ENCODE measurements at regions not wholly inside any gene's neighbourhood (a gene's known extent, or its start where the extent isn't known, plus 50 kb on each side); places are given as distances from the start of the nearest gene placed in this dataset.
"Not testable (repeated sequence)": the region's sequence is repeated elsewhere in the genome, so short reads cannot be mapped to it uniquely, and the experiment has no call there.

GRCh38 chr15:35698331-35698730 lies 152.4 kb upstream of the DPH6 start:
- no peak for DNase-seq
- Mint-ChIP-seq H3K27me3 (ENCODE audit: insufficient read depth, unreplicated experiment) (no peaks in the 10 kb centered on the region), H3K36me3 (ENCODE audit: insufficient read depth, unreplicated experiment) (peaks cover 6% of the 10 kb centered on the region), H3K4me3 (ENCODE audit: unreplicated experiment) (peak overlapping the region; percentile 61), H3K27ac (ENCODE audit: unreplicated experiment) (peak overlapping the region; percentile 96), H3K4me1 (ENCODE audit: low read depth, unreplicated experiment) (peaks cover 50% of the 10 kb centered on the region), H3K9me3 (ENCODE audit: unreplicated experiment) (no peaks in the 10 kb centered on the region)
- TSS peak; percentile 65 for BruUV-seq (replicated peaks)
- Histone ChIP-seq H3K4me1 (peaks cover 85% of the 10 kb centered on the region), H3K36me3 (ENCODE audit: control insufficient read depth, insufficient read depth, low read length) (no peaks in the 10 kb centered on the region), H3K4me3 (ENCODE audit: low read depth, low read length) (no peak overlapping the region), H3K9me3 (no peaks in the 10 kb centered on the region), H3K27me3 (replicated peaks; ENCODE audit: control insufficient read depth, insufficient read depth, low read length) (no peaks in the 10 kb centered on the region)
- TF ChIP-seq CTCF (IDR thresholded peaks at IDR 0.05; ENCODE audit: insufficient read depth in 1 of 2, low read depth in 1 of 2, low read length in 1 of 2, severe bottlenecking in 1 of 2, unreplicated experiment in 1 of 2), result no peak
- intact Hi-C loops (cut with micrococcal nuclease; ENCODE audit: unreplicated experiment), result loop anchor here (1.0 to 10.0 kb wide), 5 partner anchors 30 to 411 kb away; partner anchors contain the start of gene DPH6
- ChIA-PET CTCF (no interaction called here), POLR2A (no interaction called here)

- H3K27me3 ChIP-seq (replicated peaks; ENCODE audit: control insufficient read depth, insufficient read depth, low read length), result no peaks in the 10 kb centered on the region
- CTCF ChIA-PET, result no interaction called here
- no peaks in the 10 kb centered on the region for H3K9me3 ChIP-seq
- BruUV-seq (replicated peaks), result no TSS peak
- Mint-ChIP-seq H3K9me3 (ENCODE audit: unreplicated experiment) (no peaks in the 10 kb centered on the region), H3K27me3 (ENCODE audit: insufficient read depth, unreplicated experiment) (no peaks in the 10 kb centered on the region), H3K4me1 (ENCODE audit: low read depth, unreplicated experiment) (peaks cover 45% of the 10 kb centered on the region), H3K4me3 (ENCODE audit: unreplicated experiment) (peak overlapping the region; percentile 61), H3K27ac (ENCODE audit: unreplicated experiment) (peak overlapping the region; percentile 96), H3K36me3 (ENCODE audit: insufficient read depth, unreplicated experiment) (peaks cover 6% of the 10 kb centered on the region)
- DNase-seq, result no peak
- no peak for TF ChIP-seq CTCF (IDR thresholded peaks at IDR 0.05; ENCODE audit: insufficient read depth in 1 of 2, low read depth in 1 of 2, low read length in 1 of 2, severe bottlenecking in 1 of 2, unreplicated experiment in 1 of 2)
- peaks cover 81% of the 10 kb centered on the region for H3K4me1 ChIP-seq
- no peak overlapping the region for H3K4me3 ChIP-seq (ENCODE audit: low read depth, low read length)
- H3K36me3 ChIP-seq (ENCODE audit: control insufficient read depth, insufficient read depth, low read length), result no peaks in the 10 kb centered on the region
- POLR2A ChIA-PET, result no interaction called here
- intact Hi-C loops (cut with micrococcal nuclease; ENCODE audit: unreplicated experiment), result loop anchor here (1.0 to 10.0 kb wide), 5 partner anchors 29 to 412 kb away; partner anchors contain the start of gene DPH6
Measured at GRCh38 chr15:35698966-35699575, 153.1 kb upstream of the DPH6 start.

- intact Hi-C loops (cut with micrococcal nuclease; ENCODE audit: unreplicated experiment), result loop anchor here (2.0 kb wide), 1 partner anchor 21 kb away; no protein-coding TSS in a partner anchor
- H3K36me3 Mint-ChIP-seq (ENCODE audit: insufficient read depth, unreplicated experiment); BruUV-seq (replicated peaks); CTCF ChIA-PET; H3K4me3 ChIP-seq (ENCODE audit: low read depth, low read length); H3K27me3 Mint-ChIP-seq (ENCODE audit: insufficient read depth, unreplicated experiment); H3K4me3 Mint-ChIP-seq (ENCODE audit: unreplicated experiment); H3K9me3 ChIP-seq; POLR2A ChIA-PET; H3K36me3 ChIP-seq (ENCODE audit: control insufficient read depth, insufficient read depth, low read length); H3K9me3 Mint-ChIP-seq (ENCODE audit: unreplicated experiment); H3K27me3 ChIP-seq (replicated peaks; ENCODE audit: control insufficient read depth, insufficient read depth, low read length): not testable (repeated sequence)
- peak; percentile 67 to 75 for DNase-seq
- Mint-ChIP-seq H3K27ac (ENCODE audit: unreplicated experiment) (peak overlapping the region; percentile 96), H3K4me1 (ENCODE audit: low read depth, unreplicated experiment) (peaks cover 46% of the 10 kb centered on the region)
- H3K4me1 ChIP-seq, result peaks cover 82% of the 10 kb centered on the region
Measured at GRCh38 chr15:35700091-35700593, 154.2 kb upstream of the DPH6 start.

Measured in Caco-2 (cell line).